H1 (cell line): ENCODE measurements at regions not wholly inside any gene's neighbourhood (a gene's known extent, or its start where the extent isn't known, plus 50 kb on each side); places are given as distances from the start of the nearest gene placed in this dataset.

Experiments
- CHD7 ChIP-seq: fragments of 300-600 bp; sonication (generic); IDR thresholded peaks from 2 replicates; pipeline ENCODE4 v1.7.1; 2012; ENCODE audit warnings: low read length, moderate library complexity, mild to moderate bottlenecking, inconsistent platforms; ENCODE audit not compliant: insufficient replicate concordance
- EP300 ChIP-seq, 2 experiments: IDR thresholded peaks; 1 replicate in 1 of 2; 2 replicates in 1 of 2; pipeline ENCODE4 v1.6.1; 2011 to 2012; ENCODE audit warnings: low read depth in 2 of 2, low read length in 2 of 2, mild to moderate bottlenecking in 2 of 2, borderline replicate concordance in 1 of 2, inconsistent platforms in 1 of 2, moderate library complexity in 1 of 2
- HDAC2 ChIP-seq, 2 experiments: fragments of 300-600 bp in 1 of 2; sonication (generic) in 1 of 2; IDR thresholded peaks; 2 replicates each; pipeline ENCODE4 v1.6.1; 2011 to 2012; ENCODE audit warnings: low read depth in 2 of 2, low read length in 2 of 2, mild to moderate bottlenecking in 2 of 2, moderate library complexity in 2 of 2, borderline replicate concordance in 1 of 2, inconsistent platforms in 1 of 2
- POLR2A ChIP-seq, 2 experiments: IDR thresholded peaks; 1 replicate in 1 of 2; 2 replicates in 1 of 2; pipeline ENCODE4 v1.6.1; 2011; ENCODE audit warnings: low read depth in 2 of 2, low read length in 2 of 2, mild to moderate bottlenecking in 2 of 2; ENCODE audit errors: control extremely low read depth in 1 of 2
- RNF2 ChIP-seq: fragments of 200-900, 300-1000 bp; sonication (generic); IDR thresholded peaks from 2 replicates; pipeline ENCODE4 v1.7.1; 2016; ENCODE audit warnings: borderline replicate concordance, low read depth, mild to moderate bottlenecking, antibody characterized with exemption, low read length; ENCODE audit not compliant: poor library complexity, severe bottlenecking; ENCODE audit errors: missing control alignments
- SIRT6 ChIP-seq: IDR thresholded peaks from one replicate; pipeline ENCODE4 v1.7.1; 2012; ENCODE audit warnings: low read length, inconsistent platforms
- TAF1 ChIP-seq: IDR thresholded peaks from 2 replicates; pipeline ENCODE4 v1.6.1; 2011; ENCODE audit warnings: mild to moderate bottlenecking, low read depth, low read length
- TAF7 ChIP-seq: optimal IDR thresholded peaks from 2 replicates; pipeline ENCODE3; 2011; ENCODE audit warnings: low read depth, mild to moderate bottlenecking, inconsistent platforms, low read length, moderate library complexity, borderline replicate concordance

GRCh38 chr3:44070841-44071546, 170.7 kb upstream of the TOPAZ1 start (continued):
- TF ChIP-seq CHD7 (no peak), POLR2A (IDR thresholded peaks at IDR 0.05; ENCODE audit: control extremely low read depth in 1 of 2, low read depth in 2 of 2, low read length in 2 of 2) (no peak), HDAC2 (IDR thresholded peaks at IDR 0.05; ENCODE audit: borderline replicate concordance in 1 of 2, low read depth in 2 of 2, low read length in 2 of 2) (no peak), EP300 (IDR thresholded peaks at IDR 0.05; ENCODE audit: borderline replicate concordance in 1 of 2, low read depth in 2 of 2, low read length in 2 of 2) (no peak), RNF2 (no peak), TAF1 (no peak), TAF7 (no peak), SIRT6 (no peak)
